Heart right ventricle (tissue), 16 donors: ENCODE measurements at regions not wholly inside any gene's neighbourhood (a gene's known extent, or its start where the extent isn't known, plus 50 kb on each side); places are given as distances from the start of the nearest gene placed in this dataset.

Source experiments
- ATAC-seq, 8 donors: fragments of 200-7000 bp; cut with Tn5 transposase; one replicate each; pipeline ENCODE4 v1.9.1; 2020; ENCODE audit warnings: mild to moderate bottlenecking in 8 of 8, moderate library complexity in 8 of 8, moderate number of reproducible peaks in 1 of 8
- DNase-seq, 2 donors: peaks; one replicate each; pipeline ENCODE4 v3.0.0-alpha.2; 2020
- H3K27ac ChIP-seq, 10 donors: fragments of 200-600 bp; sonication (generic) in 2 of 10; one replicate each; pipeline versions ENCODE4 v1.5.0 to v1.8.0; 2020 to 2022; ENCODE audit warnings: mild to moderate bottlenecking in 3 of 10
- H3K27me3 ChIP-seq, 7 donors: fragments of 200-600 bp; one replicate each; pipeline ENCODE4 v1.8.0; 2021 to 2022; ENCODE audit warnings: mild to moderate bottlenecking in 2 of 7
- H3K36me3 ChIP-seq, 9 donors: fragments of 200-600 bp; sonication (generic) in 1 of 9; one replicate each; pipeline versions ENCODE4 v1.5.0 to v1.8.0; 2020 to 2022; ENCODE audit warnings: mild to moderate bottlenecking in 2 of 9
- H3K4me1 ChIP-seq, 9 donors: fragments of 200-600 bp; sonication (generic) in 1 of 9; one replicate each; pipeline versions ENCODE4 v1.5.0 to v1.8.0; 2020 to 2022; ENCODE audit warnings: mild to moderate bottlenecking in 4 of 9
- H3K4me3 ChIP-seq, 10 donors: fragments of 200-600 bp; sonication (generic) in 2 of 10; one replicate each; pipeline versions ENCODE4 v1.5.0 to v1.8.0; 2020 to 2022; ENCODE audit warnings: mild to moderate bottlenecking in 7 of 10, moderate library complexity in 2 of 10
- H3K9me3 ChIP-seq, 11 donors: fragments of 200-600 bp in 10 of 11; sonication (generic) in 2 of 11; one replicate each; pipeline versions ENCODE4 v1.5.0 to v1.8.0; 2013 to 2022; ENCODE audit warnings: mild to moderate bottlenecking in 2 of 11, control low read depth in 1 of 11, moderate library complexity in 1 of 11
- WGBS, 2 donors: extraction: QIAGEN DNeasy Blood & Tissue Kit; methylation state at CpG; one replicate each; pipeline ENCODE4 v1.1.7; 2013; ENCODE audit warnings: inconsistent platforms in 1 of 2; 5-methylcytosine and 5-hydroxymethylcytosine counted together
- intact Hi-C, 10 donors: fragments of 100-400 bp; cut with DNase I; formaldehyde crosslinking; loops; one replicate each; pipeline versions ENCODE4 v1.11.1 to v1.14.2; 2022
- TF ChIP-seq, protein P1 (sequence below), 9 donors: fragments of 200-600 bp; sonication (generic) in 2 of 9; IDR thresholded peaks; one replicate each; pipeline versions ENCODE4 v1.5.0 to v1.8.0; 2021 to 2022; ENCODE audit warnings: antibody characterized with exemption in 9 of 9, mild to moderate bottlenecking in 5 of 9, moderate library complexity in 1 of 9
- donor health status: Arrhythmogenic right ventricular cardiomyopathy.
- donor health status: ischemic (EF 13 %, LVEDD 7.1; RV severe dilation, severe dysfunction).
- donor health status: healthy with polysubstance abuse.
- donor health status: DM: no; HTN: yes; CAD: no.
- donor health status: DM: no; HTN: no; CAD: no.
- donor health status: ischemic (EF 25% LVEDD 6.9; RV normal size, moderate dysfunction).
- donor health status: ischemic (EF 25% LVEDD 5.7; RV mildly dilated, moderate dysfunction).
- donor health status: healthy.
- donor health status: DM: yes; HTN: yes; CAD: no.
- donor health status: Ischemic cardiomyopathy.
- donor health status: ischemic (EF 35%, LVEDD 5.7; RV mildly dilated, moderate dysfunction).
- donor health status: nonischemic (EF 11% LVEDD 7.7; RV severe dilation, severe dysfunction).
- donor health status: DM: yes; HTN: yes; CAD: no.
- donor health status: PGD.
- donor health status: ischemic (EF 29% LVEDD 5.4; RV normal size, mild dysfunction).
- donor health status: nonischemic (EF 23%, LVEDD 6.1; RV moderate dilation, normal function).

DNA sequence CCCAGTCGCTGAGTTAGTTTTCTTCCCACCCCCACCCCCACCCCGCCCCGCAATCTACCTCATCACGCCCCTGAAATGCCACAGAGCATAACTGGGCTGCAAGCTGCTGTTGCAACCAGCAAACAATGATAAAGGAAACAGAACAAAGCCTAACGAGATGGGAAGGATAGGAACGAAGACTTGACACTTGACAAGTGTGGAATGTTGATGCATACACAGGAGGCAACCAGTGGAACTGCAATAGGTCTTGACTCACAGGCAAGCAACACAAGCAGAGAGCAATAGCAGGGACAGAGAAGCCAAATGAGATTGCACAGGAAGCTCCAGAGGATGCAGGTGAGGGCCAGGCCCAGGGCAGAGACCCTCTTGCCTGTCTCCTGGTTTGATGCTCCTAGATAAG, 225.9 kb downstream of the IGSF11 start:
- H3K36me3 ChIP-seq: no peaks in the 10 kb centered on the region
- WGBS, 2 donors: 40 to 48% methylated on average over 6 of the region's 6 CpGs
- TF ChIP-seq, protein P1, sequence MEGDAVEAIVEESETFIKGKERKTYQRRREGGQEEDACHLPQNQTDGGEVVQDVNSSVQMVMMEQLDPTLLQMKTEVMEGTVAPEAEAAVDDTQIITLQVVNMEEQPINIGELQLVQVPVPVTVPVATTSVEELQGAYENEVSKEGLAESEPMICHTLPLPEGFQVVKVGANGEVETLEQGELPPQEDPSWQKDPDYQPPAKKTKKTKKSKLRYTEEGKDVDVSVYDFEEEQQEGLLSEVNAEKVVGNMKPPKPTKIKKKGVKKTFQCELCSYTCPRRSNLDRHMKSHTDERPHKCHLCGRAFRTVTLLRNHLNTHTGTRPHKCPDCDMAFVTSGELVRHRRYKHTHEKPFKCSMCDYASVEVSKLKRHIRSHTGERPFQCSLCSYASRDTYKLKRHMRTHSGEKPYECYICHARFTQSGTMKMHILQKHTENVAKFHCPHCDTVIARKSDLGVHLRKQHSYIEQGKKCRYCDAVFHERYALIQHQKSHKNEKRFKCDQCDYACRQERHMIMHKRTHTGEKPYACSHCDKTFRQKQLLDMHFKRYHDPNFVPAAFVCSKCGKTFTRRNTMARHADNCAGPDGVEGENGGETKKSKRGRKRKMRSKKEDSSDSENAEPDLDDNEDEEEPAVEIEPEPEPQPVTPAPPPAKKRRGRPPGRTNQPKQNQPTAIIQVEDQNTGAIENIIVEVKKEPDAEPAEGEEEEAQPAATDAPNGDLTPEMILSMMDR (IDR thresholded peaks at IDR 0.05): no peak
- DNase-seq (no peak), ATAC-seq (no peak)
- no peaks in the 10 kb centered on the region for H3K4me1 ChIP-seq
- peaks cover 0 to 4% (median 0%) of the 10 kb centered on the region in 11 donors for H3K9me3 ChIP-seq
- no peak overlapping the region for H3K4me3 ChIP-seq
- no peaks in the 10 kb centered on the region for H3K27me3 ChIP-seq
- intact Hi-C loops: no loop called here
- no peak overlapping the region for H3K27ac ChIP-seq

DNA sequence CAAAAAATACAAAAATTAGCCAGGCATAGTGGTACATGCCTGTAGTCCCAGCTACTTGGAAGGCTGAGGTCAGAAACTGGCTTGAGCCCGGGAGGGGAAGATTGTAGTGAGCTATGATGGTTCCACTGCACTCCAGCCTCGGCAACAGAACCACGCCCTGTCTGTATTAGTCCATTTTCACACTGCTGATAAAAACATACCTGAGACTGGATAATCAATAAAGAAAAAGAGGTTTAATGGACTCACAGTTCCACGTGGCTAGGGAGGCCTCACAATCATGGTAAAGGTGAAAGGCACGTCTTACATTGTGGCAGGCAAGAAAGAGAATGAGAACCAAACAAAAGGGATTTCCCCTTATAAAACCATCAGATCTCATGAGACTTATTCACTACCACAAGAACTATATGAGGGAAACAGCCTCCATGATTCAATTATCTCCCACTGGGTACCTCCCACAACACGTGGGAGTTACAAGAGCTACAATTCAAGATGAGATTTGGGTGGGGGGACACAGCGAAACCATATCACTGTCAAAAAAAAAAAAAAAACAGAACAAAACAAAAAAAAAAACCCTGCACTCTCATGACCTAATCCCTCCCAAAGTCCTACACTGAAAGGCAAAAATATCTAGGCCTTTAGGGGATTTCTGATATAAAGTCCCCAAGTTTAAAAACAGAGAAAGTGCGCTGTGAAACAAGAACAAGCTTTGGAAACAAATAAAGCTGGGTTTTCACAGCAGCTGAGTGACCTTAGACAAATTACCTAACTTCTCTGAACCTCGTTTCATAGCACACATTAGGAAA, 224.7 kb downstream of the IGSF11 start:
- no peak overlapping the region for H3K27ac ChIP-seq
- H3K9me3 ChIP-seq: peaks cover 0 to 4% (median 0%) of the 10 kb centered on the region in 11 donors
- intact Hi-C loops: no loop called here
- H3K27me3 ChIP-seq: peaks cover 0 to under 1% (median 0%) of the 10 kb centered on the region in 7 donors
- H3K36me3 ChIP-seq: no peaks in the 10 kb centered on the region
- 74 to 80% methylated on average over 9 of the region's 9 CpGs for WGBS, 2 donors
- ATAC-seq (no peak), DNase-seq (no peak)
- no peak overlapping the region for H3K4me3 ChIP-seq
- TF ChIP-seq, protein P1 (IDR thresholded peaks at IDR 0.05): no peak
- H3K4me1 ChIP-seq: no peaks in the 10 kb centered on the region

DNA sequence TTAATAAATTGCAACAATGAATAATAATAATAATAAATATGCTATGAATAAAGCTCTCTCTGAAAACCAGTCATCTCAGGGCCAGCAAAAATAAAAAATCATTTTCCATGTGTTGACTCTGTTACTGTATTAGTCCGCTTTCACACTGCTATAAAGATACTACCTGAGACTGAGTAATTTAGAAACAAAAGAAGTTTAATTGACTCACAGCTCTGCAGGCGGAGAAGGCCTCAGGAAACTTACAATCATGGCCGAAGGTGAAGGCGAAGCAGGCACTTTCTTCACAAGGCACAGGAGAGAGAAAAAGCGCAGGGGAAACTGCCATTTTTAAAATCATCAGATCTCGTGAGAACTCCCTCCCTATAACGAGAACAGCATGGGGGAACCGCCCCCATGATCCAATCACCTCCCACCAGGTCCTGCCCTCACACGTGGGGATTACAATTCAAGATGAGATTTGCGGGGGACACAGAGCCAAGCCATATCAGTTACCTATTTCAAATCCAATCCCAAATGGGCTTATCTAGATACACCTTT, 224.1 kb downstream of the IGSF11 start:
- Histone ChIP-seq H3K36me3 (no peaks in the 10 kb centered on the region), H3K27ac (no peak overlapping the region), H3K27me3 (peaks cover 0 to 3% (median 0%) of the 10 kb centered on the region in 7 donors), H3K4me1 (no peaks in the 10 kb centered on the region), H3K4me3 (no peak overlapping the region), H3K9me3 (peaks cover 0 to 4% (median 0%) of the 10 kb centered on the region in 11 donors)
- TF ChIP-seq, protein P1 (IDR thresholded peaks at IDR 0.05): no peak
- 84 to 85% methylated on average over 10 of the region's 10 CpGs for WGBS, 2 donors
- intact Hi-C loops: no loop called here
- ATAC-seq: no peak
- DNase-seq: no peak

DNA sequence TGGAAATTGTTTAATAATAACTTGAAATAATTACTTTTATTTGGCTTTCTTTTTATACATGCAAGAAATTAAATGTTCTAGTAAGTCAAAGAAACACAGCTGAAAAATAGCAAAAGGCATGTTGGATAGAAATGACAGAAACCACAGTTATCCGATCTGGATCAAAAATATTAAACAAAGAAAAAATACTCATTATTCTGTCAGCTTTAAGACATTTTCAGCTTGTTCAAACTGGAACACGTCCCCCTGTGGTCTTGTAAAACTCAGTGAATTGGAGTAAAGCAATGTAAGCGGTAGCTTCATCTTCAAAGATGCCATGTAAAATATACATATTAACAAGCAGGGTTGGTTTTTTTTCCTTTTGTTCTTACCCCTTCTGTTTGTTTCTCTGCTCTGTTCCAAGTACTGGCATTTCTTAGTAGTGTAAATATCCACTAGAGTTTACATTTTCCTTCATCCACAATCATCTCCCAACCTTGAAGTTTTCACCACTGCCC, 223.4 kb downstream of the IGSF11 start:
- WGBS, 2 donors: 79 to 80% methylated on average over 3 of the region's 3 CpGs

More for the DNA sequence above, 223.4 kb downstream of the IGSF11 start:
- no peaks in the 10 kb centered on the region for H3K36me3 ChIP-seq
- no peak overlapping the region for H3K4me3 ChIP-seq
- no peaks in the 10 kb centered on the region for H3K4me1 ChIP-seq
- ATAC-seq (no peak), DNase-seq (no peak)
- peaks cover 0 to 4% (median 0%) of the 10 kb centered on the region in 11 donors for H3K9me3 ChIP-seq
- TF ChIP-seq, protein P1 (IDR thresholded peaks at IDR 0.05): no peak
- H3K27ac ChIP-seq: no peak overlapping the region
- peaks cover 0 to 3% (median 0%) of the 10 kb centered on the region in 7 donors for H3K27me3 ChIP-seq
- intact Hi-C loops: no loop called here
